ACC112 (cell line): ENCODE measurements at regions not wholly inside any gene's neighbourhood (a gene's known extent, or its start where the extent isn't known, plus 50 kb on each side); places are given as distances from the start of the nearest gene placed in this dataset.

Experiments
- H2AFZ ChIP-seq: fragments of 200-600 bp; sonication (generic); one replicate; pipeline ENCODE4 v1.6.0; 2017; ENCODE audit warnings: antibody characterized with exemption, low read length; ENCODE audit not compliant: unreplicated experiment
- H3K27ac ChIP-seq: fragments of 200-600 bp; sonication (generic); 2 replicates; pipeline ENCODE4 v1.5.1; 2014; ENCODE audit warnings: low read depth, mild to moderate bottlenecking, antibody characterized with exemption, low read length, moderate library complexity
- H3K27me3 ChIP-seq: fragments of 200-600 bp; sonication (generic); 2 replicates; pipeline ENCODE4 v1.6.1; 2014; ENCODE audit warnings: mild to moderate bottlenecking, antibody characterized with exemption, low read length, moderate library complexity, mixed read lengths; ENCODE audit not compliant: insufficient read depth
- H3K36me3 ChIP-seq: fragments of 200-600 bp; sonication (generic); 2 replicates; pipeline ENCODE4 v1.6.1; 2016; ENCODE audit warnings: mild to moderate bottlenecking, antibody characterized with exemption, low read length, moderate library complexity, mixed read lengths; ENCODE audit not compliant: insufficient read depth
- H3K4me1 ChIP-seq: fragments of 200-600 bp; sonication (generic); one replicate; pipeline ENCODE4 v1.6.1; 2016; ENCODE audit warnings: low read length, mixed read lengths; ENCODE audit not compliant: insufficient read depth, unreplicated experiment, control insufficient read depth
- H3K4me3 ChIP-seq: fragments of 200-600 bp; sonication (generic); 2 replicates; pipeline ENCODE4 v1.5.1; 2014; ENCODE audit warnings: mild to moderate bottlenecking, low read depth, low read length
- H3K79me2 ChIP-seq: fragments of 200-600 bp; sonication (generic); one replicate; pipeline ENCODE4 v1.6.0; 2016; ENCODE audit warnings: low read length; ENCODE audit not compliant: control insufficient read depth, unreplicated experiment, insufficient read depth

DNA sequence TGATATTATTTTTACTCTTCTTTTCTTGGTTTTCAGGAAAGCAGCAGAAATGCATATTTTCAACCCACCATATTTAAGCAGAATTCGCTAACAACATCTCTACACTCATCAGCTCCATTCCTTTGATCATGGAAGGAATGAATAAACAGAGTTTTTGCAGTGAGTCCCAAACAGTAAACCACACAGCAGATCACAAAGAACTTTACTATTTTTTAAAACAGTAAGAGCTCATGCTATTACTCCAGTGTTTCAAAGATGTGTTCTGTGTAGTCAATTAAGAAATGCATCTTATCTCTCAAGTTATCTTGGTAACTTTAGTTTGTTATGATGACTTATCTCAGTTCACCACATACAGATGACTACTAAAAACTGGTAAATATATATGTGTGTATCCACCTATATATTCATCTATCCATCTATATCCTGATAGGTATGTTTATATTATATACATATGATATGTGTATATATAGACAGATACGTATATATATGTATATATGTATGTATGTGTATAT lies 843.5 kb downstream of the BCL11B start:
- Histone ChIP-seq H3K27me3 (no peaks in the 10 kb centered on the region), H2AFZ (no peak overlapping the region)

DNA sequence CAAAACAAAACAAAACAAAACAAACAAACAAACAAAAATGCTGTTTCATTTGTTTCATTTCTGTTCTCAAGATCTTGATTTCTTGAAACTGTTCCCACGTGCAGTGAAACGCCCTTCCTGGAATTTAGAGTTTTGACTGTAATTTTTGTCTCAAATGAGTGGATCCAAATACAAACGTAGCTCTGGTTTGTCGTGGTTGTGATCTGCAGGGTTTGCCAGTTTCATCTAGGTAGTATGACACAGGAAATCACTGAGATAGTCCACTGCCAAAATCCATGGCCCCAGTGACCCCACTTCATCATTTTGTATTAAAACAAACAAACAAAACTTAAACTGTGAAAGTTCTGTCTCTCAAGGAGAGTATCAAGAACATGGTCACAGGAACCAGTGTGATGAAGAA lies 838.6 kb downstream of the BCL11B start:
- Histone ChIP-seq H3K4me3 (no peak overlapping the region), H3K27ac (no peak overlapping the region), H3K36me3 (no peaks in the 10 kb centered on the region), H2AFZ (no peak overlapping the region), H3K4me1 (no peaks in the 10 kb centered on the region), H3K79me2 (no peaks in the 10 kb centered on the region), H3K27me3 (no peaks in the 10 kb centered on the region)

More for the DNA sequence above, 843.5 kb downstream of the BCL11B start:
- Histone ChIP-seq H3K4me3 (no peak overlapping the region), H3K27ac (no peak overlapping the region), H3K79me2 (no peaks in the 10 kb centered on the region), H3K36me3 (no peaks in the 10 kb centered on the region), H3K4me1 (no peaks in the 10 kb centered on the region)

DNA sequence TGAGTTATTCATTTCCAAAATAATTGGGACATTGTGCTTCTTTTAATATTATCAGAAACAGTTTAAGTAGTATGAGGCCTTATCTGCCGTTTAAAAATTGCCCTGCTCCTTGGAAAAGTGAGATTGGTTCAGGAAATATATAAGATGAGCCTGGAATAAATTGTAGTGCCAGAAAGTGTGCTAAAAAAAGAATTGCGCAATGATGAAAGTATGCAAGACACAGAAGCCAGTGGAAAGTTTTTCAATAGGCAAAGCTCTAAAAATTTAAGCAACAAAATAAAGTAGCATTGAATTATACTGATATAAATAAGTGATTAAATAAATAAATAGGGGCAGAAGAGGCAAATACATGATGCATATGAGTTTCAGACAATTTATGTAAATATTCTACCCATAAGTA lies 834.9 kb downstream of the BCL11B start:
- H3K79me2 ChIP-seq, result no peaks in the 10 kb centered on the region
- H3K27me3 ChIP-seq, result no peaks in the 10 kb centered on the region
- H3K4me1 ChIP-seq, result no peaks in the 10 kb centered on the region
- no peak overlapping the region for H3K27ac ChIP-seq
- H3K36me3 ChIP-seq, result no peaks in the 10 kb centered on the region
- no peak overlapping the region for H2AFZ ChIP-seq
- no peak overlapping the region for H3K4me3 ChIP-seq

DNA sequence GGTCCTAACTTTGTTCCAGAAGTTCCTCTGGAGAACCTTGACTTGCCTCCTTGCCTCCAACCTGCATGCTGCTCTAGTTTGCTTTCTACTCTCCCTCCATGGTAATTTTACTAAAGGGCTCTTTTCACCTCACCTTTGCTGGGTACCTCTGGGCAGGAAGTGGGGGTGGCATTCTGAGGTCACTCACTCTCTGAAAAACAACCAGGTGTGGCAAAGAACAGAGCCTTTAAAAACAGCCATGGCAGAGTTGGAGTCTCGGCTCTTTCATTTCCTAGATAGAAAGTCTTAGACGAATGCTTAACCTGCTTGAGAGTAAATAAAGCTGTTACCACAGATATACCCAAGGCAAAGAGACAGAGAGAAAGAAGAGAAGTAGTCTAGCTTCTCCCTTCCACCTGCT lies 827.9 kb downstream of the BCL11B start:
- Histone ChIP-seq H3K27me3 (no peaks in the 10 kb centered on the region), H3K27ac (no peak overlapping the region), H2AFZ (no peak overlapping the region), H3K4me1 (no peaks in the 10 kb centered on the region), H3K36me3 (no peaks in the 10 kb centered on the region), H3K79me2 (no peaks in the 10 kb centered on the region), H3K4me3 (no peak overlapping the region)

DNA sequence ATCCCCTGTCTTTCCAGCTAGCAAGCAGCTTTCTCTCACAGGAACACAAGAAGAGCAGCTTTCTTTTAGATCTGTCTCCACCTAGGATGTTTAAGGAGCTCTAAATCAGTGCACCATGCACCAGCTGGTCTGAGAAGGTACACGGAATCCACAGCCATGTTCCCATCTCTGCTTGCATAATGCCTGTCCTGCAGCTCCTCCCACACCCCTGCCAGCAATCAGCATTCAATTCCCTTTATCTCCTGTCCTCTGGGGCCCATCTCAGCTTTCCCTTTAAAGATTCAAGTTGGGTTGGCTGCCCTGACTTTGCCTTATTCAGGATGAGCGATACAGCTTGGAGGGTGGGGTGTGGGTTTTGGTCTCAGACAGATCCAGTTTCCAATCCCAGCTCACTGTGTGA lies 826.3 kb downstream of the BCL11B start:
- H3K36me3 ChIP-seq, result no peaks in the 10 kb centered on the region
- H3K79me2 ChIP-seq, result no peaks in the 10 kb centered on the region
- no peak overlapping the region for H3K27ac ChIP-seq
- H3K4me1 ChIP-seq, result no peaks in the 10 kb centered on the region
- no peak overlapping the region for H2AFZ ChIP-seq
- no peak overlapping the region for H3K4me3 ChIP-seq
- H3K27me3 ChIP-seq, result no peaks in the 10 kb centered on the region

DNA sequence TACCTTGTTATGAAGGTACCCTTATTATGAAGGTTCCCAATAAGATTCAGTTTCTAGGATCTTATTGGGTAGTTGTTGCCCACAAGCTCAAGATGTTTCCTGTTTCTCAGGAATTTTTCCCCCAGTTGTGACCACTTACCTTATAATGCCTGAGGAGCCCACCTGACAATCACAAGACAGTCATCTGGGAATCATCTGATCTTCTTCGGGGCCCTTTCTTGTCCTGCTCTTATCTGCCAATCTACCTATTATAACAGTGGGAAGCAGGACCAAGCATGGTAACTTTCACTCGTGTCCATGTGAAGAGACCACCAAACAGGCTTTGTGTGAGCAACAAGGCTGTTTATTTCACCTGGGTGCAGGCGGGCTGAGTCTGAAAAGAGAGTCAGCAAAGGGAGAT lies 825.5 kb downstream of the BCL11B start:
- Histone ChIP-seq H2AFZ (no peak overlapping the region), H3K4me3 (no peak overlapping the region), H3K27me3 (no peaks in the 10 kb centered on the region), H3K36me3 (no peaks in the 10 kb centered on the region), H3K79me2 (no peaks in the 10 kb centered on the region), H3K4me1 (no peaks in the 10 kb centered on the region), H3K27ac (no peak overlapping the region)

DNA sequence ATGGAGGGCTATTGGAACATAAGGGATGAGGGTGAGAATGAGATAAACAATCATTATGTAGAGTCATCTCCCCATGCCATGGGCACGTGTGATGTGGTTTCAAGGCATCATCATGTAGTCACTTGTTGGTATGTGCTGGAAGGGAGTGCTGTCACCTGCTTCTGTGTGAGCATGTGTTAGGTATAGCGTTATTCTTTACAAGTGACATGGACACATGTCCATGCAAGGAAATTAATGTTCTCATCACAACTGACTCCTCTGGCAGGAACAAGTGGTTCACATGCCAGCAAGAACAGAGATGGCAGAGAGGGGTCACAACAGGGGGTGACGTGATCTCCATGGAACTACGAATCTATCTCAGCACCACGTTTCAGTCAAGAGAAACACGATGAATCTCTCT lies 815.8 kb downstream of the BCL11B start:
- Histone ChIP-seq H2AFZ (no peak overlapping the region), H3K79me2 (no peaks in the 10 kb centered on the region), H3K27ac (no peak overlapping the region), H3K4me1 (no peaks in the 10 kb centered on the region), H3K4me3 (no peak overlapping the region), H3K36me3 (no peaks in the 10 kb centered on the region), H3K27me3 (no peaks in the 10 kb centered on the region)

DNA sequence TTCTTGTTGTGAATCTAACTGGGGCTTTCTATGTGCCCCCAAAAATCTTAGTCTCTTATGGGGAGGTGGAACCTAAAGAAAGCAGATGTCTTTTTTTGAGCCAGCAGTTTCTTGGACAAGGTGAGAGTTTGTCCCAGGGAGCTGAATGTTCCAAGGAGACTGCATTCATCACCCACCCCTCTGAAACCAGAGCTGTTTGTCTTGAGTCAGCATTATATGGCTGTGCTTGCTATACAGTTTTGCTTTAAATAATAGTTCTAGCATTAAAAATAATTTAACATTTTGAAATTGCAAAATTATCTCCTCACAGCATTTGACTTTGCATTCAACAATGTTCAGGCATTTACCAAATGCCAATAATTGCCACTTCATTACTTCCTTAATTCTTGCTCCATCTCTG lies 813.3 kb downstream of the BCL11B start:
- Histone ChIP-seq H3K36me3 (no peaks in the 10 kb centered on the region), H3K27me3 (no peaks in the 10 kb centered on the region), H3K27ac (no peak overlapping the region), H3K79me2 (no peaks in the 10 kb centered on the region), H3K4me1 (no peaks in the 10 kb centered on the region), H3K4me3 (no peak overlapping the region), H2AFZ (no peak overlapping the region)

DNA sequence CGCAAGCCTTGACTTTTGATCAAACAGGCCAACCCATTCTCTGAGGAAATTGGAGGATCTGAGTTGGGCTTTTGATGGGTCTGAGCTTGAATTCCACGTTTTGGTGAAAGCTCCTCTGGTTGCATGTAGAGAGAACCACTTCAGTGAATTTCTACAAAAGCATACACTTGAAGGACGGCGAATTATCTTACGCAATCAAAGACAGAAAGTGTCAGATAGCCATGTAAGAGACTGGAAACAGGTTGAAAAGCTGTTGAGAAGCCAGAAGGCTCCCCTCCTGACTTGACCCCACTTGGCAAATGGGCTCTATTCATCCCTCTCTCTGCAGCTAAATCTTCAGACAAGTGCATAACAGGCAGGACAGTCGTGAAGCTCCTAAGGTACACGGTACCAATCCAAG lies 809.1 kb downstream of the BCL11B start:
- no peaks in the 10 kb centered on the region for H3K4me1 ChIP-seq
- H3K27ac ChIP-seq, result no peak overlapping the region
- H3K36me3 ChIP-seq, result no peaks in the 10 kb centered on the region
- H3K4me3 ChIP-seq, result no peak overlapping the region
- no peaks in the 10 kb centered on the region for H3K27me3 ChIP-seq
- no peak overlapping the region for H2AFZ ChIP-seq
- H3K79me2 ChIP-seq, result no peaks in the 10 kb centered on the region

DNA sequence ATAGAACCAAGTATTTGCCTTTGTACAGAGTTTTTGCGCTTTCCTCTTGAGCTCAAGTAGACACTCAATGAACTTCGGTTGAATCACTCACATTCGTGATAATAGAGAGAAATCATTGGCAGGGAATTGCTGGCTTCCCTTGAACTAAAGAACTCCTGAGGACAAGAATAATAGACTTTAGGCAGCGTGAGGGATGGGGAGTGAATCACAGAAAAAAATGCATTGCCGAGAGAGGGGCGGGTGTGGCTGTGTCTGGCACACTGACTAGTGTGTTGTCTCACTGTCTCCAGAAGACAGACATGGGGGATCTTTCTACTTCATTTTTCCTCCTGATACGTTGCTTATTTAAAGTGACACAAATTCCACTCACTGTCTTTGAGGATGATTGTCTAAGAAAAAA lies 805.2 kb downstream of the BCL11B start:
- Histone ChIP-seq H3K79me2 (no peaks in the 10 kb centered on the region), H3K36me3 (no peaks in the 10 kb centered on the region), H2AFZ (no peak overlapping the region), H3K4me3 (no peak overlapping the region), H3K27me3 (no peaks in the 10 kb centered on the region), H3K27ac (no peak overlapping the region), H3K4me1 (no peaks in the 10 kb centered on the region)

DNA sequence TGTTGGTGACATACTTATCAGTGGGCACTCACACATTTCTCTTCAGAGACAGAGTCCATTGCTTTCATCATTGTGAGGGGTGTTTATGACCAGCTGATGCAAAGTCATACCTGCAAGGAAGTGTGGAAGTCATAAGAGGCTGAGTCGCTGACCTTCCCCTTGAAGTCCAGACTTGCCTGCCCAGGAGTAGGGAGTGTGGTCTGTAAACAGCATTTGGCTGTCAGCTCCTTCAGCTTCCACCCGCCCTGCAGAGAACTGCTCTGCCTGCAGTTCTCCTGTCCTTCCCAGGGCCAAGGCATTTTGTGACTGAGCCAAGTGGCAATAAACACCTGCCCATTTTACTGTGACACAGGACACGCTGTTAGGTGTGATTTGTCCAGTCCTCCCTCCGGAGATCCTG lies 801.3 kb downstream of the BCL11B start:
- Histone ChIP-seq H3K36me3 (no peaks in the 10 kb centered on the region), H3K79me2 (no peaks in the 10 kb centered on the region), H2AFZ (no peak overlapping the region), H3K4me3 (no peak overlapping the region), H3K27ac (no peak overlapping the region), H3K4me1 (no peaks in the 10 kb centered on the region), H3K27me3 (no peaks in the 10 kb centered on the region)
